ENCODE measurements at regions not wholly inside any gene's neighbourhood (a gene's known extent, or its start where the extent isn't known, plus 50 kb on each side); places are given as distances from the start of the nearest gene placed in this dataset.

- ChIA-PET POLR2A (no interaction called here), CTCF (interaction anchor here (0.9 to 1.1 kb wide), 2 partner anchors 15 to 81 kb away, joined by 3 to 5 read pairs; partner anchors contain the start of gene HGFAC)
- no TSS peak for BruUV-seq (replicated peaks)
These were observed 68.0 kb downstream of the RGS12 start for GRCh38 chr4:3360777-3361176.

More at GRCh38 chr4:3360777-3361176, 68.0 kb downstream of the RGS12 start:
- DNase-seq (ENCODE audit: low read depth, low spot score) (no peak), FAIRE-seq (peak; percentile 38)
- peaks cover 2% of the 10 kb centered on the region for H3K4me1 ChIP-seq (ENCODE audit: control insufficient read depth, extremely low read depth, insufficient read depth, low read length)
- no peaks in the 10 kb centered on the region for H3K27me3 ChIP-seq (ENCODE audit: control insufficient read depth in 2 of 2, insufficient read depth in 2 of 2, low read length in 2 of 2)
- no peak for TF ChIP-seq MAX (IDR thresholded peaks at IDR 0.05; ENCODE audit: insufficient read depth, insufficient read length)
- TF ChIP-seq CTCF (IDR thresholded peaks at IDR 0.05; ENCODE audit: extremely low read depth in 1 of 2, insufficient read depth in 1 of 2, low read depth in 1 of 2, low read length in 2 of 2) = no peak
- no peak for TF ChIP-seq JUN (IDR thresholded peaks at IDR 0.05; ENCODE audit: borderline replicate concordance, insufficient read depth, insufficient read length, low read depth)
- TF ChIP-seq MYC (IDR thresholded peaks at IDR 0.05; ENCODE audit: low read depth, low read length) = no peak
- TF ChIP-seq EZH2 (IDR thresholded peaks at IDR 0.05; ENCODE audit: borderline replicate concordance, low read depth, low read length, severe bottlenecking) = no peak
- no peak for TF ChIP-seq FOS (IDR thresholded peaks at IDR 0.05; ENCODE audit: borderline replicate concordance, insufficient read depth, low read length)
- no peak for TF ChIP-seq POLR2A (IDR thresholded peaks at IDR 0.05; ENCODE audit: low read depth, low read length)
- no peak for TF ChIP-seq POLR2AphosphoS5 (IDR thresholded peaks at IDR 0.05; ENCODE audit: insufficient read depth, low read depth, low read length)
- TF ChIP-seq GATA2 (IDR thresholded peaks at IDR 0.05; ENCODE audit: insufficient read depth, insufficient read length, low read depth, low read length) = no peak
- no peak overlapping the region for H3K4me2 ChIP-seq (ENCODE audit: insufficient read depth, low read length)
- intact Hi-C loops (cut with micrococcal nuclease) = no loop called here
- no peaks in the 10 kb centered on the region for H3K9me1 ChIP-seq (replicated peaks; ENCODE audit: control insufficient read depth, extremely low read depth, insufficient read depth, low read length)
- H3K36me3 ChIP-seq (ENCODE audit: control insufficient read depth in 2 of 2, extremely low read depth in 1 of 2, insufficient read depth in 2 of 2, low read length in 2 of 2) = peaks cover 0 to 2% of the 10 kb centered on the region in 2 experiments
- no peak overlapping the region for H3K4me3 ChIP-seq (replicated peaks in 1 of 3; ENCODE audit: insufficient read depth in 1 of 3, low read depth in 1 of 3, low read length in 3 of 3)
- dilution Hi-C loops (cut with MboI; ENCODE audit: extremely low pct_ligation_motif_present, low sequenced_read_pairs) = no loop called here
- no peak overlapping the region for H2AFZ ChIP-seq (ENCODE audit: low read depth, low read length)
- H3K79me2 ChIP-seq (ENCODE audit: control insufficient read depth, insufficient read depth, low read length) = peaks cover 28% of the 10 kb centered on the region
- no peaks in the 10 kb centered on the region for H4K20me1 ChIP-seq (replicated peaks; ENCODE audit: control insufficient read depth, extremely low read depth, insufficient read depth, low read length)
- no peaks in the 10 kb centered on the region for H3K9me3 ChIP-seq (replicated peaks; ENCODE audit: control insufficient read depth, insufficient read depth, low read length)
- no peak overlapping the region for H3K27ac ChIP-seq (ENCODE audit: insufficient read depth, low read depth, low read length)
- no peak overlapping the region for H3K9ac ChIP-seq (replicated peaks; ENCODE audit: extremely low read depth, insufficient read depth, low read length)
